Suprapubic skin (tissue), 4 donors: ENCODE measurements at regions not wholly inside any gene's neighbourhood (a gene's known extent, or its start where the extent isn't known, plus 50 kb on each side); places are given as distances from the start of the nearest gene placed in this dataset.

Experiments
- DNase-seq, 2 donors: peaks; one replicate each; pipeline ENCODE4 v3.0.0-alpha.2; 2019; ENCODE audit warnings: low spot score in 2 of 2
- H3K27ac ChIP-seq: fragments of 200-600 bp; sonication (generic); one replicate; pipeline ENCODE4 v1.5.1; 2019
- H3K27me3 ChIP-seq: fragments of 200-600 bp; sonication (generic); one replicate; pipeline ENCODE4 v1.5.1; 2019
- H3K36me3 ChIP-seq: fragments of 200-600 bp; sonication (generic); one replicate; pipeline ENCODE4 v1.5.1; 2019
- H3K4me1 ChIP-seq: fragments of 200-600 bp; sonication (generic); one replicate; pipeline ENCODE4 v1.5.1; 2019
- H3K4me3 ChIP-seq: fragments of 200-600 bp; sonication (generic); one replicate; pipeline ENCODE4 v1.5.1; 2019; ENCODE audit warnings: mild to moderate bottlenecking
- H3K9me3 ChIP-seq: fragments of 200-600 bp; sonication (generic); one replicate; pipeline ENCODE4 v1.5.1; 2019
- CTCF ChIP-seq, 2 donors: fragments of 200-600 bp in 1 of 2; fragments of 450-650 bp in 1 of 2; sonication (generic) in 1 of 2; IDR thresholded peaks; one replicate each; pipeline ENCODE4 v1.5.1; 2016 to 2019; ENCODE audit warnings: antibody characterized with exemption in 2 of 2, mild to moderate bottlenecking in 1 of 2, moderate library complexity in 1 of 2
- EP300 ChIP-seq: sonication (generic); formaldehyde crosslinking; IDR thresholded peaks from one replicate; pipeline ENCODE4 v1.6.1; 2017; ENCODE audit warnings: antibody characterized with exemption
- POLR2A ChIP-seq, 2 donors: fragments of 450-650 bp; IDR thresholded peaks; one replicate each; pipeline ENCODE4 v1.6.1; 2017; ENCODE audit warnings: antibody characterized with exemption in 2 of 2, mild to moderate bottlenecking in 2 of 2, moderate library complexity in 2 of 2
- POLR2AphosphoS5 ChIP-seq, 3 donors: sonication (generic); formaldehyde crosslinking; IDR thresholded peaks; one replicate each; pipeline ENCODE4 v1.6.1; 2017; ENCODE audit warnings: antibody characterized with exemption in 3 of 3
- WGBS: methylation state at CpG from one replicate; pipeline ENCODE4 v1.1.5; 2018; 5-methylcytosine and 5-hydroxymethylcytosine counted together

- H3K4me3 ChIP-seq = no peak overlapping the region
- peaks cover 28% of the 10 kb centered on the region for H3K27me3 ChIP-seq
- H3K9me3 ChIP-seq = peaks cover 10% of the 10 kb centered on the region
- H3K27ac ChIP-seq = no peak overlapping the region
- no peak for TF ChIP-seq POLR2A (IDR thresholded peaks at IDR 0.05)
- TF ChIP-seq EP300 = no peak
- TF ChIP-seq CTCF (IDR thresholded peaks at IDR 0.05) = no peak
- no peak for TF ChIP-seq POLR2AphosphoS5 (IDR thresholded peaks at IDR 0.05)
- H3K4me1 ChIP-seq = no peaks in the 10 kb centered on the region
- WGBS = 18% methylated on average over 1 of the region's 1 CpG
- no peaks in the 10 kb centered on the region for H3K36me3 ChIP-seq
- DNase-seq = no peak
Measured at GRCh38 chr3:43852066-43852465, 161.3 kb downstream of the ABHD5 start.

- Histone ChIP-seq H3K4me3 (no peak overlapping the region), H3K27ac (no peak overlapping the region), H3K36me3 (no peaks in the 10 kb centered on the region), H3K9me3 (peaks cover 3% of the 10 kb centered on the region), H3K27me3 (peaks cover 46% of the 10 kb centered on the region), H3K4me1 (no peaks in the 10 kb centered on the region)
- TF ChIP-seq POLR2AphosphoS5 (IDR thresholded peaks at IDR 0.05) (no peak), EP300 (no peak), POLR2A (IDR thresholded peaks at IDR 0.05) (no peak), CTCF (IDR thresholded peaks at IDR 0.05) (no peak)
- no peak for DNase-seq
- 83% methylated on average over 2 of the region's 2 CpGs for WGBS
Measured at GRCh38 chr3:43854283-43854682, 163.5 kb downstream of the ABHD5 start.

- no peak for DNase-seq
- H3K36me3 ChIP-seq = no peaks in the 10 kb centered on the region
- TF ChIP-seq POLR2A (IDR thresholded peaks at IDR 0.05) = no peak
- no peak for TF ChIP-seq CTCF (IDR thresholded peaks at IDR 0.05)
- no peak for TF ChIP-seq EP300
- no peak for TF ChIP-seq POLR2AphosphoS5 (IDR thresholded peaks at IDR 0.05)
- no peak overlapping the region for H3K4me3 ChIP-seq
- no peaks in the 10 kb centered on the region for H3K9me3 ChIP-seq
- WGBS = 73% methylated on average over 6 of the region's 6 CpGs
- peaks cover 51% of the 10 kb centered on the region for H3K27me3 ChIP-seq
- H3K4me1 ChIP-seq = no peaks in the 10 kb centered on the region
- H3K27ac ChIP-seq = no peak overlapping the region
Measured at GRCh38 chr3:43854916-43855315, 164.2 kb downstream of the ABHD5 start.

GRCh38 chr3:43855674-43856299 is 165.0 kb downstream of the ABHD5 start:
- TF ChIP-seq CTCF (IDR thresholded peaks at IDR 0.05) (peak in 1 of 2 donors; percentile 42), POLR2A (IDR thresholded peaks at IDR 0.05) (no peak)
- 42% methylated on average over 3 of the region's 3 CpGs for WGBS
- Histone ChIP-seq H3K4me1 (no peaks in the 10 kb centered on the region), H3K27me3 (peaks cover 51% of the 10 kb centered on the region), H3K36me3 (no peaks in the 10 kb centered on the region), H3K4me3 (no peak overlapping the region), H3K9me3 (no peaks in the 10 kb centered on the region), H3K27ac (no peak overlapping the region)
- no peak for DNase-seq

GRCh38 chr3:43856351-43856750 is 165.6 kb downstream of the ABHD5 start:
- DNase-seq = no peak
- no peaks in the 10 kb centered on the region for H3K4me1 ChIP-seq
- H3K27me3 ChIP-seq = peaks cover 51% of the 10 kb centered on the region
- no peaks in the 10 kb centered on the region for H3K9me3 ChIP-seq
- H3K36me3 ChIP-seq = no peaks in the 10 kb centered on the region
- 81% methylated on average over 7 of the region's 7 CpGs for WGBS
- H3K27ac ChIP-seq = no peak overlapping the region
- TF ChIP-seq CTCF (IDR thresholded peaks at IDR 0.05) (no peak), EP300 (no peak), POLR2AphosphoS5 (IDR thresholded peaks at IDR 0.05) (no peak), POLR2A (IDR thresholded peaks at IDR 0.05) (no peak)
- H3K4me3 ChIP-seq = no peak overlapping the region
